T-cell (primary cell): ENCODE measurements at regions not wholly inside any gene's neighbourhood (a gene's known extent, or its start where the extent isn't known, plus 50 kb on each side); places are given as distances from the start of the nearest gene placed in this dataset.
"Not testable (repeated sequence)": the region's sequence is repeated elsewhere in the genome, so short reads cannot be mapped to it uniquely, and the experiment has no call there.

Experiments used
- ATAC-seq, 4 experiments: fragments of 200-7000 bp in 3 of 4; fragments of 150-1000 bp in 1 of 4; cut with Tn5 transposase; replicated peaks in 1 of 4; 1 replicate in 3 of 4; 2 replicates in 1 of 4; pipeline ENCODE4 v1.10.0; 2021; ENCODE audit warnings: moderate library complexity in 3 of 4, mild to moderate bottlenecking in 2 of 4, moderate number of reproducible peaks in 1 of 4
- CTCF ChIA-PET, 2 donors: fragments of 300-600 bp; sonication (Branson Sonifier 250); formaldehyde crosslinking; loops; one replicate each; lab custom pipeline; 2022; ENCODE audit warnings: antibody characterized with exemption in 2 of 2; lab: Charles Lee
- POLR2A ChIA-PET, 2 donors: fragments of 300-600 bp; sonication (Branson Sonifier 250); formaldehyde crosslinking; loops; one replicate each; lab custom pipeline; 2022; ENCODE audit warnings: antibody characterized with exemption in 2 of 2; lab: Charles Lee
- DNase-seq, 35 experiments: peaks; one replicate each; pipeline versions ENCODE4 v3.0.0 to v3.0.0-alpha.2; 2013 to 2023
- H3K27ac ChIP-seq: one replicate; pipeline ENCODE4 v1.5.1; 2013; ENCODE audit warnings: low read length
- H3K27me3 ChIP-seq, 2 experiments: replicated peaks in 1 of 2; 1 replicate in 1 of 2; 2 replicates in 1 of 2; pipeline versions ENCODE4 v1.6.1 to v1.7.0; 2013; ENCODE audit warnings: low read length in 1 of 2, mixed read lengths in 1 of 2; ENCODE audit not compliant: control insufficient read depth in 2 of 2, insufficient read depth in 2 of 2; ENCODE audit errors: extremely low read depth in 1 of 2
- H3K36me3 ChIP-seq, 2 donors: 1 replicate in 1 of 2; 2 replicates in 1 of 2; pipeline versions ENCODE4 v1.6.1 to v1.7.0; 2013; ENCODE audit warnings: low read length in 1 of 2; ENCODE audit not compliant: control insufficient read depth in 2 of 2, insufficient read depth in 1 of 2; ENCODE audit errors: extremely low read depth in 1 of 2
- H3K4me1 ChIP-seq, 2 experiments: 1 replicate in 1 of 2; 2 replicates in 1 of 2; pipeline versions ENCODE4 v1.6.1 to v1.7.0; 2013; ENCODE audit warnings: low read length in 2 of 2, mixed read lengths in 1 of 2; ENCODE audit not compliant: insufficient read depth in 2 of 2, control insufficient read depth in 1 of 2; ENCODE audit errors: extremely low read depth in 1 of 2
- H3K4me3 ChIP-seq, 2 donors: 1 replicate in 1 of 2; 2 replicates in 1 of 2; pipeline versions ENCODE4 v1.5.1 to v1.7.0; 2013; ENCODE audit warnings: mild to moderate bottlenecking in 2 of 2, low read length in 1 of 2, moderate library complexity in 1 of 2; ENCODE audit not compliant: control insufficient read depth in 1 of 2; ENCODE audit errors: extremely low read depth in 1 of 2
- H3K9me3 ChIP-seq: 2 replicates; pipeline ENCODE4 v1.7.0; 2013
- H3K27ac Mint-ChIP-seq, 2 donors: one replicate each; pipeline ENCODE4 v1.8.0; 2020 to 2021; ENCODE audit warnings: mild to moderate bottlenecking in 2 of 2, mixed read lengths in 2 of 2
- H3K27me3 Mint-ChIP-seq, 2 donors: one replicate each; pipeline ENCODE4 v1.8.0; 2021 to 2022; ENCODE audit warnings: mixed read lengths in 2 of 2
- H3K36me3 Mint-ChIP-seq: one replicate; pipeline ENCODE4 v1.8.0; 2021; ENCODE audit warnings: mixed read lengths
- H3K4me1 Mint-ChIP-seq, 3 donors: one replicate each; pipeline ENCODE4 v1.8.0; 2020 to 2022; ENCODE audit warnings: mixed read lengths in 3 of 3, mild to moderate bottlenecking in 1 of 3
- H3K4me3 Mint-ChIP-seq, 3 donors: one replicate each; pipeline ENCODE4 v1.8.0; 2020 to 2022; ENCODE audit warnings: mild to moderate bottlenecking in 3 of 3, mixed read lengths in 3 of 3, moderate library complexity in 3 of 3
- H3K9me3 Mint-ChIP-seq, 3 donors: one replicate each; pipeline ENCODE4 v1.8.0; 2020 to 2022; ENCODE audit warnings: mixed read lengths in 3 of 3
- WGBS: methylation state at CpG from one replicate; pipeline ENCODE4 v1.1.5; 2013; ENCODE audit warnings: missing lambda C conversion rate; ENCODE audit not compliant: insufficient coverage; 5-methylcytosine and 5-hydroxymethylcytosine counted together

DNA sequence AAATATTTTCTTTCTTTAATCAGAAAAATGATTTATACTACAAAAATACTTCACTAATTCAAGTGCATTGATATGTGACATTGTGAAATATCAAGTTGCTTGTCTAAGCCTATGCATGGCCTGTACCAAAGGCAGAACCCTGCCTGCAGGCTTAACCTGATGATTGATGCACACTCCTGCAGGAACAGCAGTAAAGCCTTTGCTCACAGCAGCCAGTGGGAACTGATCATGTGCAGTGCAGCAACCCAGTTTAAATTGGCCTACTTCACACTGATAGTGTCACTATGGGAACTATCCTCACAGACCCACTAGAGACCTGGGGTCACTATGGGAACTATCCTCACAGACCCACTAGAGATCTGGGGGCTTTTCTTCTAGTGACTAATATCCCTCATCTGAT lies 603.8 kb downstream of the RAPGEF2 start:
- H3K27ac ChIP-seq = no peak overlapping the region
- Mint-ChIP-seq H3K4me3 (no peak overlapping the region), H3K4me1 (no peaks in the 10 kb centered on the region), H3K36me3 (no peaks in the 10 kb centered on the region), H3K27me3 (no peaks in the 10 kb centered on the region), H3K9me3 (peaks cover 11 to 14% (median 11%) of the 10 kb centered on the region in 3 donors), H3K27ac (no peak overlapping the region)
- DNase-seq = no peak
- no peak overlapping the region for H3K4me3 ChIP-seq
- CTCF ChIA-PET = no interaction called here
- H3K4me1 ChIP-seq = no peaks in the 10 kb centered on the region
- no peaks in the 10 kb centered on the region for H3K27me3 ChIP-seq
- POLR2A ChIA-PET = no interaction called here
- ATAC-seq = no peak
- no peaks in the 10 kb centered on the region for H3K9me3 ChIP-seq
- no peaks in the 10 kb centered on the region for H3K36me3 ChIP-seq

DNA sequence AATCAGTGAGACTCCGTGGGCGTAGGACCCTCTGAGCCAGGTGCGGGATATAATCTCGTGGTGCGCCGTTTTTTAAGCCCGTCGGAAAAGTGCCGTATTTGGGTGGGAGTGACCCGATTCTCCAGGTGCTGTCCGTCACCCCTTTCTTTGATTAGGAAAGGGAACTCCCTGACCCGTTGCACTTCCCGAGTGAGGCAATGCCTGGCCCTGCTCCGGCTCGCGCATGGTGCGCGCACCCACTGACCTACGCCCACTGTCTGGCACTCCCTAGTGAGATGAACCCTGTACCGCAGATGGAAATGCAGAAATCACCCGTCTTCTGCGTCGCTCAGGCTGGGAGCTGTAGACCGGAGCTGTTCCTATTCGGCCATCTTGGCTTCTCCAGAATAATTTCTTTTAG lies 612.3 kb downstream of the RAPGEF2 start:
- H3K36me3 ChIP-seq, H3K36me3 Mint-ChIP-seq, H3K4me1 ChIP-seq, H3K4me3 Mint-ChIP-seq, DNase-seq, ATAC-seq, POLR2A ChIA-PET, H3K9me3 ChIP-seq, CTCF ChIA-PET, H3K27ac ChIP-seq, H3K4me1 Mint-ChIP-seq, H3K27ac Mint-ChIP-seq, H3K27me3 ChIP-seq, H3K27me3 Mint-ChIP-seq, H3K4me3 ChIP-seq: not testable (repeated sequence)
- WGBS = 95% methylated on average over 13 of the region's 25 CpGs
- H3K9me3 Mint-ChIP-seq = peaks cover 3 to 10% (median 6%) of the 10 kb centered on the region in 3 donors

- ChIA-PET POLR2A (interaction anchor here in 1 of 2 donors (0.5 kb wide), 1 partner anchor 28 kb away, joined by 4 read pairs; no protein-coding TSS in a partner anchor), CTCF (no interaction called here)
- Mint-ChIP-seq H3K27ac (no peak overlapping the region), H3K9me3 (peaks cover 3 to 11% (median 6%) of the 10 kb centered on the region in 3 donors), H3K27me3 (no peaks in the 10 kb centered on the region), H3K4me1 (no peaks in the 10 kb centered on the region), H3K4me3 (no peak overlapping the region), H3K36me3 (no peaks in the 10 kb centered on the region)
- Histone ChIP-seq H3K27ac (no peak overlapping the region), H3K4me3 (no peak overlapping the region), H3K9me3 (no peaks in the 10 kb centered on the region), H3K27me3 (no peaks in the 10 kb centered on the region), H3K4me1 (no peaks in the 10 kb centered on the region), H3K36me3 (no peaks in the 10 kb centered on the region)
- ATAC-seq (no peak), DNase-seq (no peak)
Measured at GRCh38 chr4:159719531-159719930, 616.7 kb downstream of the RAPGEF2 start.

DNA sequence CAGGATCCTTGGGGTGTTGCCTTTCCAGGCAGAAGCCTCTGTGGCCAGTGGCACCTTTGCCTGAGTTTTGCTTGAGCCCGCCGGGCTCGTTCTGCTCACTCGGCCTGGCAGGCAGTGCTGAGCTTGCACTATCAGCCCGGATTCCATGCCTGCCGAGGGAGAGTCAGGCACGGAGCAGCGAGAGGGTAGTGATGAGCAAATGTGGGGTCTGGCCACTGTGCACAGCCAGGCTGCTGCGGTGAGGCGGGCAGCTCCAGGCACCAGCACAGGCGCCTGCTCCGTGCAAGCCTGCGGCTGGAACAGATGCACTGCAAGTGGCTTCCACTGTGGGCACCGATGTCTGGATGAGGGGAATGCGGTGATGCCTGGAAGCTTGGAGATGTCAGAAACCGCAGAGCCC lies 619.2 kb downstream of the RAPGEF2 start:
- CTCF ChIA-PET = no interaction called here
- peaks cover 0 to 6% (median 0%) of the 10 kb centered on the region in 3 donors for H3K9me3 Mint-ChIP-seq
- no peaks in the 10 kb centered on the region for H3K4me1 Mint-ChIP-seq
- Histone ChIP-seq H3K4me1 (no peaks in the 10 kb centered on the region), H3K4me3 (no peak overlapping the region), H3K36me3 (no peaks in the 10 kb centered on the region), H3K9me3 (no peaks in the 10 kb centered on the region), H3K27me3 (no peaks in the 10 kb centered on the region), H3K27ac (no peak overlapping the region)
- POLR2A ChIA-PET = no interaction called here
- WGBS = 92% methylated on average over 15 of the region's 16 CpGs
- no peaks in the 10 kb centered on the region for H3K27me3 Mint-ChIP-seq
- no peak overlapping the region for H3K27ac Mint-ChIP-seq
- ATAC-seq (no peak), DNase-seq (no peak)
- no peak overlapping the region for H3K4me3 Mint-ChIP-seq
- H3K36me3 Mint-ChIP-seq = no peaks in the 10 kb centered on the region

DNA sequence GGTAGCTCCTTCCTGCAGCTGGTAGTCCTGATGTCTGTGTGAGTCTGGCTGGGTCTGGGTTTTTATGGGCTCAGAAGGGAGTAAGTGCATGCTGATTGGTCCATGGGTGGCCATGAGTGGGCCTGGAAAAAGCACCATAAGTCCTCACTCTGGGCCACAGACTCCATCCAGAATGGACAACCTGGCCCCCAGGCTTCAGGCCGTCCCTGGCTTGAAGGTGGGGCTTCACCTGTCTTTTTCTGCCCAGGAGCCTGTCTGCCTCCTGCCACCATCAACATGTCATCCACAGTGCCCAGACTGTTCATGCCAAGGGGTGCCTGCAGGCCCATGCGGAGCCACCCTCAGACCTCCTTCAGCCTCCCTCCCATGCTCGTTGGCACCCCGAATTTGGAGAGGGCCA lies 620.0 kb downstream of the RAPGEF2 start:
- Histone ChIP-seq H3K4me1 (no peaks in the 10 kb centered on the region), H3K9me3 (no peaks in the 10 kb centered on the region), H3K36me3 (no peaks in the 10 kb centered on the region), H3K27ac (no peak overlapping the region), H3K27me3 (no peaks in the 10 kb centered on the region), H3K4me3 (no peak overlapping the region)
- Mint-ChIP-seq H3K36me3 (no peaks in the 10 kb centered on the region), H3K4me1 (no peaks in the 10 kb centered on the region), H3K27ac (no peak overlapping the region), H3K4me3 (no peak overlapping the region), H3K27me3 (no peaks in the 10 kb centered on the region), H3K9me3 (peaks cover 2 to 6% (median 3%) of the 10 kb centered on the region in 3 donors)
- ChIA-PET POLR2A (no interaction called here), CTCF (no interaction called here)
- ATAC-seq = no peak
- DNase-seq = no peak
- WGBS = 78% methylated on average over 1 of the region's 4 CpGs

DNA sequence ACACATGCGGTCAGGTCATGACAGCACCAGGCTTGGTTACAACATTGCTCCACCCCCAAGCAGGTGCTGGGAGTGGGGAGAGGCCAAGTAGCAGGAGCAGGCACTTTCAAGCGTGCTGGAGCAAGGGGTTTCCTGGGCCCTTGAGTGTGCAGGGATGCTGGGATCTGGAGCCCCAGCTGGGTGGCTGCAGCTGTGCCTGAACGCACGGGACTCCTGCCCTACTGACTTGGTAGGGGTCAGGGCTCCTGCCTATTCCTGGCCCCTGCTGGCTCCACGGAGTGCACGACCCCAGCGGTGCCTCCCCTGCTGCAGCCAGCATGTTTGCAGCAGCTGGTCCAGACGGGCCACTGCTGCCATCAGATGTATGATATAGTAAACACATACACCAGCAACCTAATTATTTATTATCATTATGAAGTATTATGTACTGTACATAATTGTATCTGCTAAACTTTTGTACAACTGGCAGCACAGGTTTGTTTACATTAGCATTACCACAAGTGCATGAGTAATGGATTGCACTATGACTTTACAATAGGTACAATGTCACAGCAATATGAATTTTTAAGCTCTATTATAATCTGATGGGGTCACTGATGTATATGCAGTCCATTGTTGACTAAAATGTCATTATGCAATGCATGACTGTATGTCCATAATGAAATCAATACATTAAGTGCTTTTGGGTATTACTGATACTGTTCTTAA lies 620.6 kb downstream of the RAPGEF2 start:
- Histone ChIP-seq H3K9me3 (no peaks in the 10 kb centered on the region), H3K27ac (no peak overlapping the region), H3K4me1 (no peaks in the 10 kb centered on the region), H3K4me3 (no peak overlapping the region), H3K36me3 (no peaks in the 10 kb centered on the region), H3K27me3 (no peaks in the 10 kb centered on the region)
- POLR2A ChIA-PET = no interaction called here
- ATAC-seq (no peak), DNase-seq (no peak)
- no peaks in the 10 kb centered on the region for H3K4me1 Mint-ChIP-seq
- CTCF ChIA-PET = no interaction called here
- H3K4me3 Mint-ChIP-seq = no peak overlapping the region
- peaks cover 2 to 6% (median 3%) of the 10 kb centered on the region in 3 donors for H3K9me3 Mint-ChIP-seq
- 73% methylated on average over 1 of the region's 8 CpGs for WGBS
- H3K36me3 Mint-ChIP-seq = no peaks in the 10 kb centered on the region
- no peaks in the 10 kb centered on the region for H3K27me3 Mint-ChIP-seq
- H3K27ac Mint-ChIP-seq = no peak overlapping the region

DNA sequence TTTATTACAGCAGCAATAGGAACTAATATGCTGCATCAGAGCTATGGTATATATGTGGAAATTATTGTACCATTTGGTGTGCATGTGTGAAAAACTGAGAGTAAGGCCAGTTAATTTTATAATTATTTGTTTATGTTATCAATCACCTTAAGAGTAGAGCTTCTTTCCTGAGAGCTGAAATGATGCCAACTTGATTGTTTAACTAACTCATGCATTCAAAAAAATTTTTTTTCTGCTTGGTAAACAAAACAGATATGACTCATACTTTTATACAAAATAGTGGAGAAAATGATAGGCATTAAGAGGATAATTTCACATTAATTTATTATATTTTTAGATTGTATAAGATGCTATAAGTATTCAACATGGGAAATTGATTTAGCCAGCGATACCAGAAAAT lies 622.7 kb downstream of the RAPGEF2 start:
- peaks cover 0 to 3% (median 2%) of the 10 kb centered on the region in 3 donors for H3K9me3 Mint-ChIP-seq
- WGBS = no CpG with 5 or more reads among the region's 1 CpG
- POLR2A ChIA-PET = no interaction called here
- no peak overlapping the region for H3K4me3 ChIP-seq
- no peaks in the 10 kb centered on the region for H3K27me3 Mint-ChIP-seq
- H3K4me3 Mint-ChIP-seq = no peak overlapping the region
- no peak for ATAC-seq
- no peaks in the 10 kb centered on the region for H3K27me3 ChIP-seq
- DNase-seq = no peak
- H3K27ac ChIP-seq = no peak overlapping the region
- no peaks in the 10 kb centered on the region for H3K36me3 ChIP-seq
- CTCF ChIA-PET = no interaction called here
- H3K27ac Mint-ChIP-seq = no peak overlapping the region
- no peaks in the 10 kb centered on the region for H3K4me1 ChIP-seq
- H3K36me3 Mint-ChIP-seq = no peaks in the 10 kb centered on the region
- H3K9me3 ChIP-seq = no peaks in the 10 kb centered on the region
- no peaks in the 10 kb centered on the region for H3K4me1 Mint-ChIP-seq
